ENCODE measurements at regions not wholly inside any gene's neighbourhood (a gene's known extent, or its start where the extent isn't known, plus 50 kb on each side); places are given as distances from the start of the nearest gene placed in this dataset.

DNA sequence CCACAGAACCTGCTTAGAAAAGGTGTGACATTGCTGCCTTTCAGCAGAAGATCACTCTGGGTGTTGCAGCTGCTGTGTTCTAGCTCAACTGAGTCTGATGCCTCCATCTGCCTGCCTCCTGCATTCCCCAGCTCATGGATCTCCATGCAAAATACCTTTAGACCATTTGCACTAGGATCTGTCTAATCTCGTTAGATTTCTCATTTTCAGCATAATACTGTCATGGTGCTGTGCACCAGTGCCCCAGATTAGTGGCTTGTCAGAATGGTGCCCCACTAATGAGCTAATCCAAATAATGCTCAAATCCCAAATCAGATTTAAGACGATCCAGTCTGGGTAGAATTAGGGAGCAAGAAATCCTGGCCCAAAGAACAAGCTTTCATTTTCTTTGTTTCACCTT, 284.4 kb upstream of the PARD3B start:
- TF ChIP-seq CTCF (conservative IDR thresholded peaks at IDR 0.05 in 1 of 2, IDR thresholded peaks at IDR 0.05 in 1 of 2; ENCODE audit: low read depth in 1 of 2, low read length in 2 of 2) (no peak), EZH2 (IDR thresholded peaks at IDR 0.05; ENCODE audit: low read length, missing control alignments) (no peak)
